GM18519 (cell line): ENCODE measurements at regions not wholly inside any gene's neighbourhood (a gene's known extent, or its start where the extent isn't known, plus 50 kb on each side); places are given as distances from the start of the nearest gene placed in this dataset.

ENCODE experiments used
- ATAC-seq: cut with Tn5 transposase; IDR thresholded peaks from one replicate; pipeline ENCODE4 v1.9.1; 2021; ENCODE audit warnings: mild to moderate bottlenecking, moderate library complexity; ENCODE audit not compliant: unreplicated experiment, low FRiP score

DNA sequence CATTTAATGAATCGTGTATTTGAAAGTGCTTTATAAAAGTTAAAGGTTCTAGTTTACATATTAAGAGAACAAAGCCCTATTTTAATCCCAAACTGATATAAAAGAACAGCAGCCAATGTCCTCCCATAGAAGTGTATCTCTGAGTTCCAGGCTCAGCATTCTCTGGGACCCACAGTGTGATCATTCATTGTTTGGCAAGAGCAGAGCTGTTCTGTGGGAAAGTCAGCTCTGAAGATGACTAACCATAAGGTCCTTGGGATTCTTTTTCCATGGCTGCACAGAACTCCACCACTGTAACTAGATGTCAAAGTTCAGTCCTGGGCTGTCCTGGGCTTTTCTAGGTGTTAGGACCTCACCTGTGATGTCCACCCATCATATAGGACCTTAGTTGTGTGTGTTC is 157.0 kb upstream of the TLL1 start:
- no peak for ATAC-seq

DNA sequence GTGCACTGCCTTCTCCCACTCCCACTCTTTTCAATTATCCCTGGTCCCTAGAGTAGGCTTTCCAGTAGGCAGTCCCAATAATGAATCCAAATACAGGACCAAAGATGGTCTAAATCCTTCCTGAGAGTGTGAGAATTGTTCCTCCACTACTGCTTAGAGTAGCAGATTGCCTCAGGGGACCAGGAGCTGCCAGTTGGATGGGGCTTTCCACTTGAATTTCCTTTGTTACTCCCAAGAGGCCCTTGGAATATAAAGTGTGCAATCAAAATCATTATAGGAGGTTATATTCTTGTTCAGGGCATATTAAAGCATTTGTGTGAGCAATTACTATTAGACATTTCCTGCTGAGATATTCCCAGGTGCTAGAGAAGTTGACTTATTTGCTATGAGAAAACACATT is 156.6 kb upstream of the TLL1 start:
- ATAC-seq: no peak

DNA sequence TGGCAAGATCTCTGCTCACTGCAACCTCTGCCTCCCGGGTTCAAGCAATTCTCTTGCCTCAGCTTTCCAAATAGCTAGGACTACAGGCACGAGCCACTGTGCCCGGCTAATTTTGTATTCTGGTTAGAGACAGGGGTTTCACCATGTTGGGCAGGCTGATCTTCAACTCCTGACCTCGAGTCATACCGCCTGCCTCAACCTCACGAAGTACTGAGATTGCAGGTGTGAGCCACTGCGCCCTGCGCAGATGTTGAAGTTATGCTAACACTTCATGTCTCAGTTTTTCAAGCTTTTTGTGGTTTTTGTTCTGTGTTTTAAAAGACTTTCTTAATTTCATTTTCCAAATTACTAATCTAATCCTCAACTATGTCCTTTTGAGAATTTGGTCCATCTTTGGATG is 154.4 kb upstream of the TLL1 start:
- ATAC-seq: no peak

DNA sequence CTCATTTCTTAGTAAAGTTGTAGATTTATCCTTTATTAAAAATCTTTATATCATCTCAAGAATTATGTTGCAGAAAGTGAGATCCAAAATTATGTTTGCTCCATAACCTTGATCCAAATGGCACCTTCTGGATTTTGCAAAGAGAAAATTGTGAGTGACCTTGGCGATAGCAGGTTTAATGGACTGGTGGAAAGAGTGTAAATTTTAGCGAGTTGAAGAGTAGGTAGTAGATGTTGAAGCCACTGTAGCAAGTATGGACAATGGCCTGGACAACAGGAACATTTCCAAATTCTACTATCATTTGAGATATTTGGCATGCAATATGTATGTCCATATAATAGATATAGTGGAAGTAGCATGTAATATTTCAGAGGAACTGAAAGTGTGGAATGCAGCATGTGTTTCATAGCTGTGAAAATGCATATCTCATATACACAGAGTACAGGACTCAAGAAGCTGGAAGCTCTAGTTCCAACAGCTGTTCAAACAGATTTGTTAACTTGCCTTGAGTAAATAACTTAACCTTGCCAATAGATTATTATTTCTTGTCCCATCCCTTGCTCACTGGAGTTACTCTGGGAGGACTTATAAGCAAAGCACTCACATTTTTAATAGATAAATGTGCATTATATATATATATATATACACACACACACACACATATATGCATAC is 152.5 kb upstream of the TLL1 start:
- no peak for ATAC-seq

DNA sequence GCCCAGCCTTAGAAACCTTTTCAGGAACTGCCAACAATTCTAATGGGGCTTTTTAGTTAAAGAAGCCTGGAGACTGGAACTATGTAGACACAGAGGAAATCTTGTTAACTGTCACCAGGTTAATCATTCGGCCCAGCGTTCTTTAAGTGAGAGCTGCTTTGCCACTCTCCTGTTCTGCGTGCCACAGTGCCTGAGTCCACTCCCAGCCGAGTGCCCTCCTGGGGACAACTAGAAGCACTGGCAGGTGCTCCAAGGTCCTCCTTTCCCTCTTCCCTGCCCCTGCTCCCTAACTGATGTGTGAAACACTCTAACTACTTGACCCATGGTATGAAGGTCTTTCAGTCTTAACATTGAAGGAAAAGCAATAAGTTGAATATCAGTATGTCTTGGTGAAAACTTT is 151.2 kb upstream of the TLL1 start:
- no peak for ATAC-seq

DNA sequence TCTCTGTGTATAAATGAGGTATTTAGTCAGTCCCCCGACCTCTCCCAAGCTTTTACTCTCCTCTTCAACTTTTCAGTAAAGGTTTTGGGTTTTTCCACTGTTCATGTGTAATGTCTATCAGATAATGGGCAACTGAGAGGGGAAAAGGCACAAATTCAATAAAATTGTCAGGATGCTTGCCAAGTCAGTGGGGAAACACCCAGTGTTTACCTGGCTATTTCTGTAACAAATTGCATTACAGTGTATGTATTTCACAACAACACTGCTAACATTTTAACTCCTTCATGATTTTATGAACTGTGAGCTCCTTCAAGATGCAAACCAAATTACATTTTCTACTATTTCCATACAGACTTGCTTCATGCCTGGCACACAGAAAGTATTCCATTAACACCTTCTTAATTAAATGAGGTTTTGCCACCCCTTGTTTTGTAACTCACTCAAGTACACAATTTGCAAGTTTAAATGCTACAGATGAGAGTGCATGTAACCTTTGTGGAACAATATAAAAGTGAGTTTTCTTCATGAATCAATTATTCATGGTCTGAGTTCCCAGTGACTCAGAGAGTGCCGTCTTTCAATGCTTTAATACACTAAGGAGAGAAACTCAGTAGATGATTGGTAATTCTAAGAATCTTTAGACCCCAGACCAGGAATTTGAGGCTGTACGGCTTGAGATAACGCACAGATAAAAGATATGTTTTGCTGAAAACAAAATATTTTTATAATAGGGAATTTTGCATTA is 149.8 kb upstream of the TLL1 start:
- ATAC-seq: no peak

DNA sequence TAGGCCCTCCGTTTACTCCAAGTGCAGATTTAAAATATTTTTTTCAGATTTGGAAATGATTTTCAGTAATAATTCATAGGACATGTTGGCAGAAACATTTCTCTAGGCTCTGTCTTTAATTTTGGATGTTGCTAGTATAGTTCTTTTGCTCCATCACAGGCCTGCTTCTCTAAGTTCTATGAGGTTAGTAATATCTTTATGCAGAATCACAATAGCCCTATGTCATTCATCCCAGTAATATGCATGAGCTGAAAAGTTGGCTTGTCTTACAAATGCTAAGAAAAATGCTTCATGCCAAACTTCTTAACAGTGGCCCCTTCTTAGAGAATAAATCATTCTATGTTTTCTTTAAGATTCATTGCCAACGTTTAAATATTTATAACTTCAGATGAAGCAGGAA is 148.3 kb upstream of the TLL1 start:
- no peak for ATAC-seq

DNA sequence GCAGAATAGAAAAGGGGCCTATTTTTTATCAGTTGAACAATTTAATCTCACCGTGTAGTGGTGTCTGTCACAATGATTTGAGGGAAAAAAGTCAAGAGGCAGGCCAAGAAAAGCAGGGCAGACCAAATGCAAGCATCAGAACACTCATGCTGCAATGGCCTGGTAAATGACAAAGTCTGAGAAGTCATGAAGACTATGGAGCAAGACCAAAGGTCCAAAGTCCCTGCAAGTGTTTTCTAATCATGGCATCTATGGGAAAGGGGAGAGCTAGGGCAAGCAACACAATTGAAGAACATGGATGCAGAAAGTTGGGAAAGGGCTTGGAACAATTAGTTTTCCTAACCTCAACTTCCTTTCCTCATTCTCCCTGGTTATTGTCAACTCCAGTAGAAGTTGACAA is 147.7 kb upstream of the TLL1 start:
- ATAC-seq: no peak

DNA sequence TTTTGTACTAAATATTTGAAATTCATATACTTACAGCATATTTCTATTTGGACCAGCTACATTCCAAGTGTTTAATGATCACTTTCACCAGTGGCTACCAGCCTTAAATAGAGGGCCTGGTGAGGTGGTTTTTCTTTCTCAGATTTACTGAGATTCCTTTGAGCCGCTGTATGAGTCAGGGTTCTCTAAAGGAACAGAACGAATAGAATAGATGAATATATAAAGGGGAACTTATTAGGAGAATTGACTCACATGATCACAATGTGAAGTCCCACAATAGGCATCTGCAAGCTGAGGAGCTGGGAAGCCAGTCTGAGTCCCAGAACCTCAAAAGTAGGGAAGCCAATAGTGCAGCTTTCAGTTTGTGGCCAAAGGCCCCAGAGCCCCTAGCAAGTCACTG is 146.2 kb upstream of the TLL1 start:
- ATAC-seq: no peak

DNA sequence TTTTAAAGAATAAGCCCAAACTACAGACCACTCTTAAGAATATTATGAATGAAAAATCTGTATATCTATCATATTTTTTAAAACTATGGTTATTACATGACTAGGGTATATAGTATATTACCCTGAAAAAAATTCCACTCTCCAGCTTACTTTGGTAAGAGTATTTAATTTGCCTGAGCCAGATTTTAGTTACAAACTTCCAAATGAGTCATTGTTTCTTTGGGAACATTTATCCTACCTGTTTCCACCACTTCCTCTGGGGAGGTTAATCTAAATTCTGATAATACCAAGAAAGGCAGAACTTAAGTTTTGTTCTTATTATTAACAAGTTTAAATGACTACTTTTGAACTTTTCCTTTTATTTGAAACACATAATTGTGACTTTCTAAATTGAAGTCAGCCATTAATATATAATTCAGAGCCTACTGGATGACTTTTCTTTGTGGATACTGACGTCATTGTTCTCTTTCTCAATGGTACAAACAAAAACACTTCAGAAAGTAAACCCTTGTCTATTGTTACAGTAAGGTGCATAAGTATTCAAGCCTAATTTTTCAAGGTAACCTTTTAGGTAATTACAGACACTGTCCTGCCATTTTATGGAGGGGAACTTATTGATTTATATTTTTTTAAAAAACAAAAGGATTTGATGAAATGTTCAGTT is 135.6 kb upstream of the TLL1 start:
- no peak for ATAC-seq

DNA sequence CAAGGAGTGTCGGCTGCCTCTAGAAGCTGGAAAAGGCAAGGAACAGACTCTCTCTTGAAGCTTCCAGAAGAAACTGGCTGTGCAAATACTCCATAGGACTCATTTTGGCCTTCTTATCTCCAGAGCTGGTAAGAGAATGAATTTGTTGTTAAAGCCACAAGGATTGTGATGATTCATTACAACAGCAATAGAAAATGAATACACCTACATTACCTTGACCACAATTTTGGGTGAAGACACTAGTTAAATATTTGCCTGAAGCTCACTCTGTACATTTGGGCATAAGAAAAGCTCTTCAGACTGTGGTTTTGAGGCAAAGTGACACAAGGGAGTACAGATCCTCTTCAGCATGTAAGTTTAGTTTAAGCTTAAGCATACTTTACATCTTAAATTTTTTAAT is 134.5 kb upstream of the TLL1 start:
- no peak for ATAC-seq

DNA sequence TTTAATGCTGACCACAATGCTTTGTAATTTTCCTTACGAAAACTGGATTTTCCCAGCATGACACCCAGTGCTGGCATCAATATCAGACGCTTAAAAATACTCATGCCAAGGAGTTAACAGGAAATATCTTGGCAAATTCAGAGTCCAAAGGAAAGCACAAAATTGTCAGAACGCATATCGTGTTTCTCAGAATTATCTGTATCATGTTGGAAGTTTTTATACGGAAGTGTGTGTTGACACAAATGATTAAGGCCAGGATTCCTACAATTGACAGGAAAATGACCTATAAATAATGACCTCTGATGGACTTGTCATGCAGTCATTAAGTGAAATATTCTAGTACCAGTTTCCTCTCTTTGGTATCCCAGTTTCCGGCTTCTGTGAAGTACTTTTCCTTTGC is 132.1 kb upstream of the TLL1 start:
- no peak for ATAC-seq

DNA sequence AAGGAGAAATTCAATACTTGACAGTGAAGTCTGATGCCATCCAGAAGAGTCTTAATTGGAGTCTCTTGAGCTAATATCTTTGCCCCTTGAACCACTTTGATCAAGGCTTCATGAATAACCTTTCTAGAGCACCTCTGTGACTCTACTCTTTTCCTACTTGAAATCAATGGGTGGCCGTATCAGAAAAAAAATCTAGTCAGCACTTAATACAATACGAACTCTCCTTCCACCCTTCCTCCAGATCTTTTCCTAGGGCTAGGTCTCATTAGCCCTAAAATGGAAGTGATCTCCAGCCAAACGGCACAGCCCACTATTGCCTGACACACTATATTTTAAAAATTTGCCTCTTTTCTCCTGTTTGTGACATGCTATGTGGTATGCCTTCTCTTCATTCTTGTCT is 129.6 kb upstream of the TLL1 start:
- no peak for ATAC-seq

DNA sequence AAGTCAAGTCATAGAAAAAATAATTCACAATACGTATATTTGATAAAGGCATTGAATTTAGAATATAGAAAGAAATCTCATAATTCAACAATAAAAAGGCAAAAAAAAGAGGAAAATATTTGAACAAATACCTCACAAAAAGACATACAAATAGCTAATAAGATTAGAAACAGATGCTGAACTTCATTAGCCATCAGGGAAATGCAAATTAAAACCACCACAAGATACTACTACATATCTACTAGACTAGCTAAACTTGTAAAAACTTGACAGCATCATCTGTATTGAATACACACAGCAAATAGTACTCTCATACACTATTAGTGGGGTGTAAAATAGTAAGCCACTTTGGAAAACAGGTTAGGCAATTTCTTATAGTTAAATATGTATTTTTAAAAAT is 128.7 kb upstream of the TLL1 start:
- ATAC-seq: no peak

DNA sequence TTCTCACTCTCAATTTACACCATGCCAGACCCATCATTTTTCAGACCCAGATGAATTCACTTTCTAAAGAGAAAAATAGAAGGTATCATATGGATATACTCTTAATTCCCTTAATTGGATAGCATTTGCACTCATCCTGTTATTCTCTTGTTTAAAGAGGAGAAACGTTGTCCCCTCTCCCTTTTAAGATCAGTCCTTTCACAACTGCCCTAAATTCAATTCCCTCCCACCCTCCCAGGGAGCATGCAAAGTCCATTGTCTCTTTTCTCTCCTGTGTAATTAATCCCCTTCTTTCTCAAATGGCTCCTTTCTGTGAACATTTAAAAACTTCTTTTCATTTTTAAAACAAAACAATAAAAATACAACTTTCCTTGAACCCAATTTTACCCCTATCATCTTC is 124.7 kb upstream of the TLL1 start:
- no peak for ATAC-seq

DNA sequence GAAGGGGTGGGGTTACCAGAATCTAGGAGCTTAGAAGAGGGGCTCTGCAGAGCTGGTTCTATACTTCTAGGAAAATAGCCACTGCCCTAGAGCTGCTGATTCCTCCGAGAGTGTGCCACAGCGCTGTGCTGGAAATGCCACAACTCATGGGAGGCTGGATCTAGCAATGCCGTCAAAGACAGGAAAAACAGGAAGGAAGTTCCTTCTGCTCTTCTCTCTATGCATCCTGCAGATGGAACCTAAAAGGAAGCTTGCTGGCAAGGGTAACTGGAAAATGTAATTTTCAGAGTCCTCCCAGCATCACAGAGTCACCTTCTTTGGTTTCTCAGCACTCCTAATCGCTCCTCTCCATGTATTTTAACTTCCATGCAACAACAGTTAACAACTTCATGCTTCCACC is 121.2 kb upstream of the TLL1 start:
- no peak for ATAC-seq

DNA sequence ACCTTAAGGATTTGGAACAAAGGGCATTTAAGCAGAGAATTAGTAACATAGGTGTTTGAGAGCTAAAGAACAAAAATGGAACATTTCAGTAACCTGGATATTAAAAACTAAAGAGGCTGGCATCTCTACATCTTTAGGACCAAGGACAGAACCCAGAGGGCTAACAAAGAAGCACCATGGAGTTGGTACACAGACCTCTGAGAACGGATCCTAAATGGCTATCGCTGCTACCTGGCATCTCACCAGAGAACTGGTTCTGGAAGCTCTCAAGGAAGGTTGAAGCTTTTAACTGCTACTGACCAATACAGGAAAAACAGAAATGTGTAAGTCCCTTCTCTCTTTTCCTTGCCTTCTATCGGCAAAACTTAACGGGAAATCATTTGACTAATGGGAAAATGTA is 118.4 kb upstream of the TLL1 start:
- no peak for ATAC-seq

DNA sequence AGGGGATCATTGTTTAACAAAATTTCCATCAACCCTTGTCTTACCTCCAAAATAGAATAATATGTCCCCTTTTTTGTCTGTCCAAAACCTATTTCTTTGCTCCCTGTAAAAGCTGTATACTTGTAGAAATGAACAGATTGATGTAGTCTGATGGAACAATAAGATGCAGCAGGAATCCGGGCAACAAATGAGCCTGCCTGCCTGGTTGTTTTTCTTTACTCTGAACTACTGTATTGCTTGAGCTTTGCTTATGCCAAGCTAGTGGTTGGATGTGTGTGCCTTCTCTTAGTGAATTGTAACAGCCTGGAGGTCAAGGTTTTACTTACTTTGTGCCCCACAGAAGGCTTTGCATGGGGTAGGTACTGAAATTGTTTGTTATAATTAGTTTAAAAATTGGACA is 116.2 kb upstream of the TLL1 start:
- no peak for ATAC-seq

DNA sequence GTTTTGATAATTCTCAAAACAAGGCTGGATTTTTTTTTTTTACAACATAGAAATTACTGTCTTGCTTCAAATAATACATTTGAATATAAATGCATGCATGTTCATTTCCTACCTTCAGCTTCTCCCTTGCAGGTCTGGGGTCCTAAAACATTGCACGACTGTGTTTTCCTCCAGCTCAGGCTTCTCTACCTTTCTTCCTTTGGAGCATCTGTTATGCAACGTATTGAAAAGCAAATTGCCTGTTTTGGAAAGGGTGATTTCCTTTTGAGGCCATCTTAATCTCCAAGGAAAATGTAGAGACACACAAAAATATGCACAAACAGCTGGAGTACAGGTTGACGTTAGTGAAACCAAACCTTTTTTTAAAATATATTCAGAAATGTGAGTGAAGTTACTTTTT is 115.6 kb upstream of the TLL1 start:
- no peak for ATAC-seq

DNA sequence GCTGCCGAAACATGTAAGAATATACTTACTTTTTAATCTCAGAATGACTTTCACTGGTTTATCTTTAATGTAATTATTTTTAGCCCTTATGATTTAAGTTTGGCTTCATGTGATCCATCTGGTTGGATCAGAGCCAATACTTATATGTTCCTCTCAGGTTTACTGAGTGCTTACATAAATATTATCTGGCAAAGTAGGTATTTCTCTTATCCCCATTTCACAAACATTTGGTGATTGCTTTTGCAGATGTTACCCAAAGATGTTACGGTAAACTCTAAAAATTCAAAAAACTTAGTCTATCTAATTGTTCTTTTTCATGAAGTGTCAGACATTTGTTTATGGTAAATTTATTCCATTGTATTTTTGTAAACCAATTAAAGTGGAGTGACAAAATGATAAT is 115.0 kb upstream of the TLL1 start:
- no peak for ATAC-seq

DNA sequence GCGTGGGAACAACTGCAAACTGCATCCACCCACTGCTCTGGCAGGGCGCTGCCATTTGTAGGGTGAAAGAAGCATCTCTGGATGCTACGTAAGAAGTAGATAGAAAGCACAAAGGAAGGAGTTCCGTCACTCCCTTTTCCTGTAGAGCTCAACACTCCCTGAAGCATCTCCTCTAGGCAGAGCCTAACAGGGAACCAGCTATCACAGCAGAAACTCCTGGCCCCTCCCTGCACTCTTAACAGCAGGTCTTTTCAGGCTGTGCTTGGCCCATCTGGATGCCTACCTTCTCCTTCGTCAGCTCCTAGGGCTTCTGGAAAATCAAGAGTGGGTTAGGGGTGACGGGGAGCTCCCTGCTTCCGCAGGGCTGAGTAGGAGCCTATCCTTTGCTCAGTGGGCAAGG is 112.9 kb upstream of the TLL1 start:
- no peak for ATAC-seq

DNA sequence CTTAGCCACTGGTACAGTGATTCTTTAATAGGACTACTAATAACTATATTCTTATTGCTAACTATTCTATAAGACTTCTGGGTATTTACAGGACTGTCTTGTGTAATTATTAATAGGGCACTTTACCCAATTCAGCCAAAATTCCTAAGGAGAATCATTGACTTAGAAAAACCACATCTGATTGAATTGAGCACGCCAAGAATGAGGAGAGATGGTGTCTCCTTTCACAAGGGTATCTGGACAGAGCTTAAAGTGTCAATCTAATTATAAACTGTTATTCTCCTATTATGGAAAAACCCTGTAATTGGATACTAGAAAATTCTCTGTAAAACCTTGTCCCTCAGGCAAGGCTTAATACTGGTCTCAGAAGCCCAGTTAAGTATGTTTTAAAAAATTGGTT is 111.1 kb upstream of the TLL1 start:
- ATAC-seq: no peak
